ENCODE measurements at regions not wholly inside any gene's neighbourhood (a gene's known extent, or its start where the extent isn't known, plus 50 kb on each side); places are given as distances from the start of the nearest gene placed in this dataset.

DNA sequence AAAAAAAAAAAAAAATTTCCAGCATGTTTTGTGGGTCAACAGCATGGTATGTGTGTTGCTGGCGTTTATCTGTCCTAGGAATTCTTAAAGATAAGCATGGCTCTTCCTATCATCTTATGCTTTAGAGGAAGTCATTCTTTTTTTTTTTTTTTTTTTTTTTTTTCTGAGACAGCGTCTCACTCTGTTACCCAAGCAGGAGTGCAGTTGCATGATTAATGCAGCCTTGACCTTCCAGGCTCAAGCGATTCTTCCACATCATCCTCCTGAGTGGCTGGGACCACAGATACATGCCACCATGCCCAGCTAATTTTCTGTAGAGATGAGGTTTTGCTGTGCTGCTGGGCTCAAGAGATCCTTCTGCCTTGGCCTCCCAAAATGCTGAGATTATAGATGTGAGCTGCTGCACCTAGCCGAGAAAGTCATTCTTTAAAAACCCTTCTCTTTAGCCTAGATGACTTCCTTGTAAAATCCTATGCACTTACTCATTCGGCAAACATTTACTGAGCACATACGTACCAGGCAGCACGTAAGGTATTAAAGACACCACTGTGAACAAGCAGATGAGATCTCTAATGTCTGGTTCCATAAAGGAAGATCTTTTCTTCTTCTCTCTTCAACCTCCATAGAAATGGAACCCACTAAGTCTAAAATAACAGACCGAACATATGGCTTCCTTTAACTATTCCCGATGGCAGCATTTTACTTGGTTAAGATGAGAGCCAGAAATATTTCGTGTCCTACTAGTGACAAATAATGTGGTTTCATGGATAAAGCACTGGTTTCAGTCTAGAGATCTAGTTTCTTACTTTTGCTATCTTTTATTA is 122.4 kb downstream of the RIN2 start:
- TF ChIP-seq, protein P1, sequence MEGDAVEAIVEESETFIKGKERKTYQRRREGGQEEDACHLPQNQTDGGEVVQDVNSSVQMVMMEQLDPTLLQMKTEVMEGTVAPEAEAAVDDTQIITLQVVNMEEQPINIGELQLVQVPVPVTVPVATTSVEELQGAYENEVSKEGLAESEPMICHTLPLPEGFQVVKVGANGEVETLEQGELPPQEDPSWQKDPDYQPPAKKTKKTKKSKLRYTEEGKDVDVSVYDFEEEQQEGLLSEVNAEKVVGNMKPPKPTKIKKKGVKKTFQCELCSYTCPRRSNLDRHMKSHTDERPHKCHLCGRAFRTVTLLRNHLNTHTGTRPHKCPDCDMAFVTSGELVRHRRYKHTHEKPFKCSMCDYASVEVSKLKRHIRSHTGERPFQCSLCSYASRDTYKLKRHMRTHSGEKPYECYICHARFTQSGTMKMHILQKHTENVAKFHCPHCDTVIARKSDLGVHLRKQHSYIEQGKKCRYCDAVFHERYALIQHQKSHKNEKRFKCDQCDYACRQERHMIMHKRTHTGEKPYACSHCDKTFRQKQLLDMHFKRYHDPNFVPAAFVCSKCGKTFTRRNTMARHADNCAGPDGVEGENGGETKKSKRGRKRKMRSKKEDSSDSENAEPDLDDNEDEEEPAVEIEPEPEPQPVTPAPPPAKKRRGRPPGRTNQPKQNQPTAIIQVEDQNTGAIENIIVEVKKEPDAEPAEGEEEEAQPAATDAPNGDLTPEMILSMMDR (conservative IDR thresholded peaks at IDR 0.05; ENCODE audit: low read length), result no peak
- TF ChIP-seq EZH2phosphoT487 (IDR thresholded peaks at IDR 0.05; ENCODE audit: borderline replicate concordance), result no peak

Measured in Loucy (cell line).